ENCODE measurements at regions not wholly inside any gene's neighbourhood (a gene's known extent, or its start where the extent isn't known, plus 50 kb on each side); places are given as distances from the start of the nearest gene placed in this dataset.

DNA sequence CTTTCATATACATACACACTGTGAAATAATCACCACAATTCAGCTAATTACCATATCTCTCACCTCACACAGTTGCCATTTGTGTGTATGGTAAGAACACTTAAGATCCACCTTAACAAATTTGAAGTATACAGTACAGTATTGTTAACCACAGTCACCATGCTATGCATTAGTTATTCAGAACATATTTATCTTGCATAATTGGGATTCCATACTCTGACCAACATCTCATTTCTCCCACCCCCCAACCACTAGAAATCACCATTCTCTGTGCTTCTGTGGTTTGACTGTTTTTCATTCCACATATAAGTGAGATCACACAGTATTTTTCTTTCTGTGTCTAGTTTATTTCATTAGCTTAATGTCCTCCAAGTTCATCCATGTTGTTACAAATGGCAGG is 247.7 kb upstream of the CTNNB1 start:
- TF ChIP-seq POLR2A (IDR thresholded peaks at IDR 0.05) (no peak), POLR2AphosphoS5 (IDR thresholded peaks at IDR 0.05) (no peak), EP300 (IDR thresholded peaks at IDR 0.05) (no peak)
- TF ChIP-seq, protein P1, sequence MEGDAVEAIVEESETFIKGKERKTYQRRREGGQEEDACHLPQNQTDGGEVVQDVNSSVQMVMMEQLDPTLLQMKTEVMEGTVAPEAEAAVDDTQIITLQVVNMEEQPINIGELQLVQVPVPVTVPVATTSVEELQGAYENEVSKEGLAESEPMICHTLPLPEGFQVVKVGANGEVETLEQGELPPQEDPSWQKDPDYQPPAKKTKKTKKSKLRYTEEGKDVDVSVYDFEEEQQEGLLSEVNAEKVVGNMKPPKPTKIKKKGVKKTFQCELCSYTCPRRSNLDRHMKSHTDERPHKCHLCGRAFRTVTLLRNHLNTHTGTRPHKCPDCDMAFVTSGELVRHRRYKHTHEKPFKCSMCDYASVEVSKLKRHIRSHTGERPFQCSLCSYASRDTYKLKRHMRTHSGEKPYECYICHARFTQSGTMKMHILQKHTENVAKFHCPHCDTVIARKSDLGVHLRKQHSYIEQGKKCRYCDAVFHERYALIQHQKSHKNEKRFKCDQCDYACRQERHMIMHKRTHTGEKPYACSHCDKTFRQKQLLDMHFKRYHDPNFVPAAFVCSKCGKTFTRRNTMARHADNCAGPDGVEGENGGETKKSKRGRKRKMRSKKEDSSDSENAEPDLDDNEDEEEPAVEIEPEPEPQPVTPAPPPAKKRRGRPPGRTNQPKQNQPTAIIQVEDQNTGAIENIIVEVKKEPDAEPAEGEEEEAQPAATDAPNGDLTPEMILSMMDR (IDR thresholded peaks at IDR 0.05), result no peak
- Histone ChIP-seq H3K27me3 (no peaks in the 10 kb centered on the region), H3K27ac (no peak overlapping the region), H3K36me3 (no peaks in the 10 kb centered on the region), H3K9me3 (peaks cover 0 to 13% (median 7%) of the 10 kb centered on the region in 4 donors), H3K4me1 (no peaks in the 10 kb centered on the region), H3K4me3 (no peak overlapping the region)
- intact Hi-C loops (cut with DNase I; ENCODE audit: low total_unique reads), result no loop called here
- DNase-seq, result no peak

DNA sequence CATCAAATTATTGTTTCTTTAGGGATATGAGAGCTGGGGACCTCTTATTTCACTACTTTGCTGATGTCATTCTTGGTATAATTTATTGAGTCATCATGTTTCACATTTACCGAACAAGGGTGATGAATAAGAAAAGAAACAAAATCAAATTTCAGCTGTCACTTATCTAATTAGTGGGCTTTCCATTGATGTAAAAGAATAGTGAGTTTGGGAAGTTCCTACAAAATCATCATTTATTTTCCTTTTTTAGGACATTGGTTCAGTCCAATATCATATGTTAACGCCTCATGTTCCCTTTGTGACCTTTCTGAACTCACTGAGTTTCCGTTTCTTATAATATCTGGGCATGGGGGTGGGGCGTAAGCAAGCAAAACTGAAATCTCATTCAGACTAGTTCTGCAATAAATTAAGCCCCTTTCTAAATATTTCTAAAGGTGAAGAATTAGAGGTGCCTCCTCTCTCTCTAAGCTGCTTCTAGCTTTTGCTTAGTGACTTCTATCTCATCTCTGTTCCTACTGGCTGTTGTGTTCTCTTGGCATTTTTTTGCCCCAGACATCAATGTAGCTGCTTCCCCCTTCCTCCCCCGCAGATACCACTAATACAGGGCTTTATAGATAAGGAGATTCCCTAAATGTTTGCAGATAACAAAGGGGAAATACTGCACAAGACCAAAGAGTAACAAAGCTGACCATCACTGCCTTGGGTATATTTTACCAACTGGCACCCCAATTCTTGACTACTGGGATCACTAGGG is 238.0 kb upstream of the CTNNB1 start:
- no peak for TF ChIP-seq EP300 (IDR thresholded peaks at IDR 0.05)
- TF ChIP-seq, protein P1 (IDR thresholded peaks at IDR 0.05), result no peak
- no peak for TF ChIP-seq POLR2A (IDR thresholded peaks at IDR 0.05)
- no peak for TF ChIP-seq POLR2AphosphoS5 (IDR thresholded peaks at IDR 0.05)
- peaks cover 0 to 4% (median 2%) of the 10 kb centered on the region in 4 donors for H3K9me3 ChIP-seq
- intact Hi-C loops (cut with DNase I; ENCODE audit: low total_unique reads), result no loop called here
- 72 to 83% (median 78%) methylated on average over 5 of the region's 5 CpGs for WGBS, 5 donors
- DNase-seq, result no peak
- H3K4me1 ChIP-seq, result no peaks in the 10 kb centered on the region
- H3K4me3 ChIP-seq, result no peak overlapping the region
- H3K27ac ChIP-seq, result no peak overlapping the region
- no peaks in the 10 kb centered on the region for H3K36me3 ChIP-seq
- H3K27me3 ChIP-seq, result no peaks in the 10 kb centered on the region

DNA sequence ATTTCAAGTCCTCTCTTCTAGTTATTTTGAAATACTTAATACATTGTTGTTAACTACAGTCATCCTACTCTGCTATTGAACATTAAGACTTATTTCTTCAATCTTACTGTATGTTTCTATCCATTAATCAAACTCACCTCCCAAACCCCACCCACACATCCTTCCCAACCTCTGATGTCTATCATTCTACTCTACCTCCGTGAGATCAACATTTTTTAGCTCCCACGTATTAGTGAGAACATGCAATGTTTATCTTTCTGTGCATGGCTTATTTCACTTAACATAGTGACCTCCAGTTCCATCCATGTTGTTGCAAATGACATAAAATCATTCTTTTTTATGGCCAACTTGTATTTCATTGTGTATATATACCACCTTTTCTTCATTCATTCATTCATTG is 236.6 kb upstream of the CTNNB1 start:
- Histone ChIP-seq H3K4me3 (no peak overlapping the region), H3K9me3 (peaks cover 0 to 4% (median 2%) of the 10 kb centered on the region in 4 donors), H3K4me1 (no peaks in the 10 kb centered on the region), H3K27me3 (no peaks in the 10 kb centered on the region), H3K36me3 (no peaks in the 10 kb centered on the region), H3K27ac (no peak overlapping the region)
- TF ChIP-seq, protein P1 (IDR thresholded peaks at IDR 0.05), result no peak
- TF ChIP-seq POLR2AphosphoS5 (IDR thresholded peaks at IDR 0.05), result no peak
- no peak for TF ChIP-seq POLR2A (IDR thresholded peaks at IDR 0.05)
- TF ChIP-seq EP300 (IDR thresholded peaks at IDR 0.05), result no peak
- WGBS, 5 donors, result 70 to 87% (median 77%) methylated on average over 2 of the region's 2 CpGs
- no peak for DNase-seq
- intact Hi-C loops (cut with DNase I; ENCODE audit: low total_unique reads), result no loop called here

DNA sequence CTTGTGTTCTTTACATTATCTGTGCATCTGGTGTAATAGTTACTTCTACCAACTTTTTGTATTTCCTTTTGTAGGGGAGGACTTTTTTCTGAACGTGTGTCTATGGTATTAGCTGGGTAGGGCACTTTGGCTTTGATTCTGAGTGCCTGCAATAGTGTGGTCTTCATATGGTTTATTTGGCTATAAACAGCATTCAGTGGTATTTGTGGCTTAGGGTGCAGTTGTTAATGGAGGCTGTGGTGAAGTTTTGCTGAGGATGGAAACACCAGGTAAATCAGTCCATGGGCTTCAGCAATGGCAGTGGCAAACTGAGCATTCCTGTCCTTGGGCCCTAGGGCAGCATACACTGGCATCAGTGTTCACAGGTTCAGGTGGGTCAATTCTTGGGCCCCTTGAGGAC is 230.6 kb upstream of the CTNNB1 start:
- intact Hi-C loops (cut with DNase I; ENCODE audit: low total_unique reads), result no loop called here
- no peak for DNase-seq
- H3K4me1 ChIP-seq, result peaks cover 15 to 25% (median 19%) of the 10 kb centered on the region in 4 donors
- WGBS, 5 donors, result 74 to 80% (median 75%) methylated on average over 1 of the region's 1 CpG
- TF ChIP-seq POLR2AphosphoS5 (IDR thresholded peaks at IDR 0.05) (no peak), EP300 (IDR thresholded peaks at IDR 0.05) (no peak), POLR2A (IDR thresholded peaks at IDR 0.05) (no peak)
- TF ChIP-seq, protein P1 (IDR thresholded peaks at IDR 0.05), result no peak
- no peak overlapping the region for H3K4me3 ChIP-seq
- H3K27me3 ChIP-seq, result no peaks in the 10 kb centered on the region
- no peak overlapping the region for H3K27ac ChIP-seq
- peaks cover 0 to 4% (median 0%) of the 10 kb centered on the region in 4 donors for H3K9me3 ChIP-seq
- H3K36me3 ChIP-seq, result no peaks in the 10 kb centered on the region
